ENCODE measurements at regions not wholly inside any gene's neighbourhood (a gene's known extent, or its start where the extent isn't known, plus 50 kb on each side); places are given as distances from the start of the nearest gene placed in this dataset.

DNA sequence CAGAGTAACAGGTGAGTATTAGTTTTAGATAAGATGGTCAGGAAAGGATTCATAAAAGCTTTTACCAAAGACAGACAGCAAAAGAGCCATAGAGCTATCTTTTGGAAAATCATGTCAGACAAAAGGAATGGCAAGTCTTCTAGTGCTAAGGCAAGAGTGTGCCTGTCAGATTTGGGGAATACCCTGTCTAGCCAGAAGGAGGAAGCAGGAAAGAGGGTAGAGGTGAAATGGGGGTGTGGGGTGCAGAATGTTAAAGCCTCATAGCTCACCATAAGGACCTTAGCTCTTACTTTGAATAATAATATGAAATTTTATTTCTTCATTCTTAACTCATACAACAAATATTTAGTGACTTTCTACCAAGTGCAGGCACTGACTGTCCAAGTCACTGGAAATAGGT is 512.1 kb upstream of the ROBO2 start:
- TF ChIP-seq, protein P1, sequence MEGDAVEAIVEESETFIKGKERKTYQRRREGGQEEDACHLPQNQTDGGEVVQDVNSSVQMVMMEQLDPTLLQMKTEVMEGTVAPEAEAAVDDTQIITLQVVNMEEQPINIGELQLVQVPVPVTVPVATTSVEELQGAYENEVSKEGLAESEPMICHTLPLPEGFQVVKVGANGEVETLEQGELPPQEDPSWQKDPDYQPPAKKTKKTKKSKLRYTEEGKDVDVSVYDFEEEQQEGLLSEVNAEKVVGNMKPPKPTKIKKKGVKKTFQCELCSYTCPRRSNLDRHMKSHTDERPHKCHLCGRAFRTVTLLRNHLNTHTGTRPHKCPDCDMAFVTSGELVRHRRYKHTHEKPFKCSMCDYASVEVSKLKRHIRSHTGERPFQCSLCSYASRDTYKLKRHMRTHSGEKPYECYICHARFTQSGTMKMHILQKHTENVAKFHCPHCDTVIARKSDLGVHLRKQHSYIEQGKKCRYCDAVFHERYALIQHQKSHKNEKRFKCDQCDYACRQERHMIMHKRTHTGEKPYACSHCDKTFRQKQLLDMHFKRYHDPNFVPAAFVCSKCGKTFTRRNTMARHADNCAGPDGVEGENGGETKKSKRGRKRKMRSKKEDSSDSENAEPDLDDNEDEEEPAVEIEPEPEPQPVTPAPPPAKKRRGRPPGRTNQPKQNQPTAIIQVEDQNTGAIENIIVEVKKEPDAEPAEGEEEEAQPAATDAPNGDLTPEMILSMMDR (IDR thresholded peaks at IDR 0.05), result no peak
- no peak for TF ChIP-seq POLR2AphosphoS5 (IDR thresholded peaks at IDR 0.05)

Measured in stomach (tissue), 4 donors.